ENCODE measurements at regions not wholly inside any gene's neighbourhood (a gene's known extent, or its start where the extent isn't known, plus 50 kb on each side); places are given as distances from the start of the nearest gene placed in this dataset.

GRCh38 chr18:78716581-78716980, 263.0 kb upstream of the SALL3 start:
- H2AK5ac ChIP-seq (ENCODE audit: low read length, severe bottlenecking) = no peak overlapping the region
- no peak overlapping the region for H2BK12ac ChIP-seq (ENCODE audit: low read length in 2 of 2)
- no peak overlapping the region for H2BK120ac ChIP-seq (ENCODE audit: low read depth, low read length)
- no peak overlapping the region for H2BK5ac ChIP-seq (ENCODE audit: low read depth, low read length, poor library complexity, severe bottlenecking)
- no peaks in the 10 kb centered on the region for H3K27me3 ChIP-seq (ENCODE audit: control insufficient read depth in 1 of 2, insufficient read depth in 1 of 2, low read length in 2 of 2)
- no peak overlapping the region for H3K27ac ChIP-seq (ENCODE audit: low read length, poor library complexity, severe bottlenecking)
- H3K4ac ChIP-seq (ENCODE audit: low read depth in 1 of 2, low read length in 2 of 2) = no peak overlapping the region
- H3K23ac ChIP-seq (ENCODE audit: low read length in 2 of 2) = no peak overlapping the region
- H4K91ac ChIP-seq (ENCODE audit: low read length) = no peak overlapping the region
- H3K79me1 ChIP-seq (replicated peaks; ENCODE audit: low read length, poor library complexity, severe bottlenecking) = no peaks in the 10 kb centered on the region
- no peaks in the 10 kb centered on the region for H3K36me3 ChIP-seq (ENCODE audit: control insufficient read depth in 1 of 2, insufficient read depth in 2 of 2, low read depth in 1 of 2, low read length in 2 of 2)
- H4K8ac ChIP-seq (ENCODE audit: low read length) = no peak overlapping the region
- no peak overlapping the region for H3K14ac ChIP-seq (ENCODE audit: low read length in 2 of 2)
- H3K9me3 ChIP-seq (ENCODE audit: control insufficient read depth, low read length) = peaks cover 11% of the 10 kb centered on the region
- H2BK15ac ChIP-seq (ENCODE audit: low read depth, poor library complexity, severe bottlenecking) = no peak overlapping the region
- H3K4me1 ChIP-seq (ENCODE audit: control insufficient read depth, insufficient read depth, low read depth, low read length) = no peaks in the 10 kb centered on the region
- H3K4me2 ChIP-seq (ENCODE audit: low read length, poor library complexity, severe bottlenecking) = no peak overlapping the region
- DNase-seq = no peak
- H3K18ac ChIP-seq (ENCODE audit: low read depth in 1 of 2, low read length in 2 of 2) = no peak overlapping the region
- H2AFZ ChIP-seq (ENCODE audit: low read depth, low read length) = no peak overlapping the region
- WGBS = 84% methylated on average over 17 of the region's 17 CpGs
- no peak overlapping the region for H3K4me3 ChIP-seq (ENCODE audit: insufficient read depth in 1 of 2, low read depth in 1 of 2, low read length in 2 of 2)
- no peak overlapping the region for H3K9ac ChIP-seq (ENCODE audit: low read length)

DNA sequence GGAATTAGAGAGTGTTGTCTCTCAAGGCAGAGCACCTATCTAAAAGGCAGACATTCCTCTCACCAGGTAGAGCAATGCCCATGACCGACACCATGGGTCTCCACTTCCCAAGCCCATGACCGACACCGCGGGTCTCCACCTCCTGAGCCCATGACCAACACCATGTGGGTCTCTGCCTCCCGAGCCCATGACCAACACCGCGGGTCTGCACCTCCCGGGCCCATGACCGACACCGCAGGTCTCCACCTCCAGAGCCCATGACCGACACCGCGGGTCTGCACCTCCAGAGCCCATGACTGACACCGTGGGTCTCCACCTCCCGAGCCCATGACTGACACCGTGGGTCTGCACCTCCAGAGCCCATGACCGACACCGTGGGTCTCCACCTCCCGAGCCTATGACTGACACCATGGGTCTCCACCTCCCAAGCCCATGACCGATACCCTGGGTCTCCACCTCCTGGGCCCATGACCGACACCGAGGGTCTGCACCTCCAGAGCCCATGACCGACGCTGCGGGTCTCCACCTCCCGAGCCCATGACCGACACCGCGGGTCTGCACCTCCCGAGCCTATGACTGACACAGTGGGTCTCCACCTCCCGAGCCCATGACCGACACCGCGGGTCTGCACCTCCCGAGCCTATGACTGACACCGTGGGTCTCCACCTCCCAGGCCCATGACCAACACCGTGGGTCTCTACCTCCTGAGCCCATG, 262.4 kb upstream of the SALL3 start:
- Histone ChIP-seq H4K8ac (ENCODE audit: low read length) (no peak overlapping the region), H2BK15ac (ENCODE audit: low read depth, poor library complexity, severe bottlenecking) (no peak overlapping the region), H4K91ac (ENCODE audit: low read length) (no peak overlapping the region), H2AK5ac (ENCODE audit: low read length, severe bottlenecking) (no peak overlapping the region), H3K4me3 (ENCODE audit: insufficient read depth in 1 of 2, low read depth in 1 of 2, low read length in 2 of 2) (no peak overlapping the region), H3K18ac (ENCODE audit: low read depth in 1 of 2, low read length in 2 of 2) (no peak overlapping the region), H3K27me3 (ENCODE audit: control insufficient read depth in 1 of 2, insufficient read depth in 1 of 2, low read length in 2 of 2) (no peaks in the 10 kb centered on the region), H3K36me3 (ENCODE audit: control insufficient read depth in 1 of 2, insufficient read depth in 2 of 2, low read depth in 1 of 2, low read length in 2 of 2) (no peaks in the 10 kb centered on the region), H2BK12ac (ENCODE audit: low read length in 2 of 2) (no peak overlapping the region), H3K23ac (ENCODE audit: low read length in 2 of 2) (no peak overlapping the region), H3K9me3 (ENCODE audit: control insufficient read depth, low read length) (peaks cover 8% of the 10 kb centered on the region), H3K27ac (ENCODE audit: low read length, poor library complexity, severe bottlenecking) (no peak overlapping the region), H3K4ac (ENCODE audit: low read depth in 1 of 2, low read length in 2 of 2) (no peak overlapping the region), H3K79me1 (replicated peaks; ENCODE audit: low read length, poor library complexity, severe bottlenecking) (no peaks in the 10 kb centered on the region), H3K9ac (ENCODE audit: low read length) (no peak overlapping the region), H2AFZ (ENCODE audit: low read depth, low read length) (no peak overlapping the region), H3K14ac (ENCODE audit: low read length in 2 of 2) (no peak overlapping the region), H2BK120ac (ENCODE audit: low read depth, low read length) (no peak overlapping the region), H2BK5ac (ENCODE audit: low read depth, low read length, poor library complexity, severe bottlenecking) (no peak overlapping the region), H3K4me1 (ENCODE audit: control insufficient read depth, insufficient read depth, low read depth, low read length) (no peaks in the 10 kb centered on the region), H3K4me2 (ENCODE audit: low read length, poor library complexity, severe bottlenecking) (no peak overlapping the region)
- 86% methylated on average over 37 of the region's 37 CpGs for WGBS
- DNase-seq = no peak

- DNase-seq = no peak
- no peak overlapping the region for H3K9ac ChIP-seq (ENCODE audit: low read length)
- H2BK120ac ChIP-seq (ENCODE audit: low read depth, low read length) = no peak overlapping the region
- H3K4ac ChIP-seq (ENCODE audit: low read depth in 1 of 2, low read length in 2 of 2) = no peak overlapping the region
- no peaks in the 10 kb centered on the region for H3K79me1 ChIP-seq (replicated peaks; ENCODE audit: low read length, poor library complexity, severe bottlenecking)
- no peak overlapping the region for H3K27ac ChIP-seq (ENCODE audit: low read length, poor library complexity, severe bottlenecking)
- H3K9me3 ChIP-seq (ENCODE audit: control insufficient read depth, low read length) = peaks cover 5% of the 10 kb centered on the region
- H3K23ac ChIP-seq (ENCODE audit: low read length in 2 of 2) = no peak overlapping the region
- H3K4me1 ChIP-seq (ENCODE audit: control insufficient read depth, insufficient read depth, low read depth, low read length) = no peaks in the 10 kb centered on the region
- H2BK5ac ChIP-seq (ENCODE audit: low read depth, low read length, poor library complexity, severe bottlenecking) = no peak overlapping the region
- H3K14ac ChIP-seq (ENCODE audit: low read length in 2 of 2) = no peak overlapping the region
- H3K36me3 ChIP-seq (ENCODE audit: control insufficient read depth in 1 of 2, insufficient read depth in 2 of 2, low read depth in 1 of 2, low read length in 2 of 2) = no peaks in the 10 kb centered on the region
- H3K27me3 ChIP-seq (ENCODE audit: control insufficient read depth in 1 of 2, insufficient read depth in 1 of 2, low read length in 2 of 2) = no peaks in the 10 kb centered on the region
- no peak overlapping the region for H3K4me3 ChIP-seq (ENCODE audit: insufficient read depth in 1 of 2, low read depth in 1 of 2, low read length in 2 of 2)
- H3K4me2 ChIP-seq (ENCODE audit: low read length, poor library complexity, severe bottlenecking) = no peak overlapping the region
- no peak overlapping the region for H2AFZ ChIP-seq (ENCODE audit: low read depth, low read length)
- no peak overlapping the region for H4K91ac ChIP-seq (ENCODE audit: low read length)
- no peak overlapping the region for H3K18ac ChIP-seq (ENCODE audit: low read depth in 1 of 2, low read length in 2 of 2)
- H2AK5ac ChIP-seq (ENCODE audit: low read length, severe bottlenecking) = no peak overlapping the region
- no peak overlapping the region for H2BK15ac ChIP-seq (ENCODE audit: low read depth, poor library complexity, severe bottlenecking)
- no peak overlapping the region for H2BK12ac ChIP-seq (ENCODE audit: low read length in 2 of 2)
- H4K8ac ChIP-seq (ENCODE audit: low read length) = no peak overlapping the region
- 85% methylated on average over 6 of the region's 6 CpGs for WGBS
These were observed 261.9 kb upstream of the SALL3 start for GRCh38 chr18:78717766-78718150.

- WGBS = 88% methylated on average over 9 of the region's 11 CpGs
- Histone ChIP-seq H2BK15ac (ENCODE audit: low read depth, poor library complexity, severe bottlenecking) (no peak overlapping the region), H3K9me3 (ENCODE audit: control insufficient read depth, low read length) (peaks cover 5% of the 10 kb centered on the region), H3K27me3 (ENCODE audit: control insufficient read depth in 1 of 2, insufficient read depth in 1 of 2, low read length in 2 of 2) (no peaks in the 10 kb centered on the region), H3K9ac (ENCODE audit: low read length) (no peak overlapping the region), H2BK5ac (ENCODE audit: low read depth, low read length, poor library complexity, severe bottlenecking) (no peak overlapping the region), H3K36me3 (ENCODE audit: control insufficient read depth in 1 of 2, insufficient read depth in 2 of 2, low read depth in 1 of 2, low read length in 2 of 2) (no peaks in the 10 kb centered on the region), H4K8ac (ENCODE audit: low read length) (no peak overlapping the region), H3K18ac (ENCODE audit: low read depth in 1 of 2, low read length in 2 of 2) (no peak overlapping the region), H2BK120ac (ENCODE audit: low read depth, low read length) (no peak overlapping the region), H3K4me3 (ENCODE audit: insufficient read depth in 1 of 2, low read depth in 1 of 2, low read length in 2 of 2) (no peak overlapping the region), H3K4me2 (ENCODE audit: low read length, poor library complexity, severe bottlenecking) (no peak overlapping the region), H3K14ac (ENCODE audit: low read length in 2 of 2) (no peak overlapping the region), H2BK12ac (ENCODE audit: low read length in 2 of 2) (no peak overlapping the region), H3K23ac (ENCODE audit: low read length in 2 of 2) (no peak overlapping the region), H4K91ac (ENCODE audit: low read length) (no peak overlapping the region), H2AFZ (ENCODE audit: low read depth, low read length) (no peak overlapping the region), H3K4ac (ENCODE audit: low read depth in 1 of 2, low read length in 2 of 2) (no peak overlapping the region), H3K79me1 (replicated peaks; ENCODE audit: low read length, poor library complexity, severe bottlenecking) (no peaks in the 10 kb centered on the region), H3K27ac (ENCODE audit: low read length, poor library complexity, severe bottlenecking) (no peak overlapping the region), H3K4me1 (ENCODE audit: control insufficient read depth, insufficient read depth, low read depth, low read length) (no peaks in the 10 kb centered on the region), H2AK5ac (ENCODE audit: low read length, severe bottlenecking) (no peak overlapping the region)
- no peak for DNase-seq
These were observed 259.8 kb upstream of the SALL3 start for GRCh38 chr18:78719821-78720220.

Data from mesenchymal stem cell (in vitro differentiated cells and primary cell).